Stimulated activated CD4-positive, alpha-beta T cell treated with anti-CD3 and anti-CD28 coated beads, Interleukin-1b, Interleukin-23, amount 100 ng/mL, for 48 hours (primary cell): ENCODE measurements at regions not wholly inside any gene's neighbourhood (a gene's known extent, or its start where the extent isn't known, plus 50 kb on each side); places are given as distances from the start of the nearest gene placed in this dataset.

Source experiments
- DNase-seq: peaks from one replicate; pipeline ENCODE4 v3.0.0-alpha.2; 2020

- no peak for DNase-seq
These were observed 348.5 kb upstream of the ARGLU1 start for GRCh38 chr13:106916329-106916976.

- DNase-seq = no peak
These were observed 347.2 kb upstream of the ARGLU1 start for GRCh38 chr13:106915146-106915545.

DNA sequence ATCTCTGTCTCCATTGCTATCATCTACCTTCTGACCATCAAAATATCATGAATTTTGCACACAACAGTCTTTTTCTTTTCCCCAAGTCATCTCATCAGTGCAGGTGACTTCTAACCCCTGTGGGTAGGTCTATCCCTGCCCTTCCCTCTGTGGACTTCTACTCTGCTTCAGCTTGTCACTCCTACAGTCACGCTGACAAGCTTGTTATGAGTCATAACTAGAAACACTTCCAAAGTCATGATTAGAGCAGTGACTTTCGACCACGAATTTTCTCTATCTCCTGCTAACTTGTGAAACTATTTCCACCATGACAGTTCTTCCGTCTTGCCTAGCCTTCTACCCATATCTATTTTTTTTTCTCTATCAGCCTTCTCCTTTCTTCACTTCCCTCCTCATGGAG is 343.7 kb upstream of the ARGLU1 start:
- DNase-seq = no peak

GRCh38 chr13:106911020-106911419 is 343.1 kb upstream of the ARGLU1 start:
- no peak for DNase-seq

- DNase-seq = no peak
These were observed 338.6 kb upstream of the ARGLU1 start for GRCh38 chr13:106906426-106906996.

DNA sequence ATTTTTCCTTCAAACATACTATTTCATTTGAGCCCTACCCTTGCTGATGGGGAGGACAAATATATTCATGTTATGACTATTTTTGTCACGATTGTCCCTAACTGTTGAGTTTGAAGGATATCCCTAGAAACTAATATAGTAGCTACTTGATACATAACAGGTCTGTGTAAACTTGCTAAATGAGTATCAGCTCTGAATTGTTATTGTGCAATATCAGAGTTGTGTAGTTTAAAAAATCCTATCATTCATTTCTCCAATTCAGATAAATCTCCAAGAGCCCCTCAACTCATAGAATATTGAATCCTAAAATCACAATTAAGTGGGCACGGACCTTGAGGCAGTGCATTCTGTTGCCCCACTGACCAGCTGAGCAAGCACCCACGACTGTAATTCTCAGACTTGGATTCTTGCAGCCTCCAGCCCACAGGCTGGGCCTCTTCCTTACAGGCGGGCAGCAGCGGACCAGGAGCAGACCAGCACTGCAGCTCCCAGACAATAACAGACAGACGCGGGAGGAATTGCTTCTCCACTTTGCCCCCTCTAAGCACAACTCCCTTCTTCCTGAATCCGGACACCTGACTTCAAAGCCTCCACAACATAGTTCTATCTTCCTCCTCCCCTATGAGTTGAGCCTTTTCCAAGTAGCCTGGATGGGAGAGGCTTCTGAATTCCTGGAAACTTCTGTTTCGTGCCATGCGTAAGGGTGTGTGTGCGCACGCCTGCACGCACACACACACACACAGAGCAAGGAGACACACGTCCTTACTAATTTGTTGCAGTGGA is 337.6 kb upstream of the ARGLU1 start:
- no peak for DNase-seq

DNA sequence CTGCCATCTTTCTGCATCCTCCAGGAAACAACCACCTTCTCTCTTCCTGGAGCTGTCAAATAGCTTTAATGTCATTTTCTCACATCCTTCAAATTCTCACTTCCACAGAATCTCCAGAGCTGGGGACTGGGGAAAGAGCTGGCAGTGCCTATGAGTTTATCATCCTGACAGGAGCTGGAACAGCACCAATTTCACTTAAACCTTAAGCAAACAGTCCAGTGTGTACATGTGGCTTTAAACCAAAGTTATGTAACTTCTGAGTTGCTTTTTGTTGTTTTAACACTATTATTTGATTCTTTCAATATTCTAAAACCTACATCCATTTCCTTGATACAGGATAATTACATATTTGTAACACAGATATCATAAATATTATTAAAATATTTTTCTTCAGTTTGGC is 331.5 kb upstream of the ARGLU1 start:
- no peak for DNase-seq

DNA sequence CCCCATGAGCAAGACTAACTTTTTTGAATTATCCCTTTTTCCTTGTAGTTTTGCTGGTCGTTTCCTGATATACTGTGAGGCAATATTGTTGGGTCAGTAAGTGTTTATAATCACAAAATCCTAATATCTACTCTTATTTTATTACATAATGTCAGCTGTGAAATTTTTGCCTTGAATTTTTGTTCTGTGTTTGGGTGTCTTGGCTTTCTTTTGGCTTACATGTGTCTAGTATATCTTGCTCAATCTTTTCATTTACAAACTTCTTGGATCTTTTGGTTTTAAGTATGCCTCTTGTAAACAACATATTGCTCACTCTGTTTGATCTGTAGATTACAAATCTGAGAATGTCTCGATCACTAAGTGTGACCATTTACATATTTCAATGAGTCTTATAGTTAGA is 330.3 kb upstream of the ARGLU1 start:
- DNase-seq = no peak

DNA sequence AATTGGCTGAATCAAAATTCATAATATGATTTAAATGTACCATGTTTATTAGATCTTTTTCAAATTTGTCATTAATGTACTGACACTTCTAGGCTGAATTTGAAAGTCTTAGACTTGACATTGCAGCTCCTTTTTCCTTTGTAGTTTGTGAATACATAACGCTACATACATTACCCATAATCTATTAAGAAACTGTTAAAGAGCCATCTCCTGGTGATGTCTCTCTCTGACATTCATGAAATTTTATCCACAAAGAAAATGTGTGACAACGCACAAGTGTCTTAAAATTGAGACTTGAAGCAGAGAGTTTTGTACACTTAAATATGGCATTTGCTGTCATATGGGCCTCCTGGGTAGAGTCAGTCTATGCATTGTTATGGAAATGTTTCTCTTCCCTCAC is 320.2 kb upstream of the ARGLU1 start:
- DNase-seq = no peak

GRCh38 chr13:106887686-106888085 is 319.7 kb upstream of the ARGLU1 start:
- no peak for DNase-seq

- DNase-seq = no peak
These were observed 316.0 kb upstream of the ARGLU1 start for GRCh38 chr13:106883976-106884375.

DNA sequence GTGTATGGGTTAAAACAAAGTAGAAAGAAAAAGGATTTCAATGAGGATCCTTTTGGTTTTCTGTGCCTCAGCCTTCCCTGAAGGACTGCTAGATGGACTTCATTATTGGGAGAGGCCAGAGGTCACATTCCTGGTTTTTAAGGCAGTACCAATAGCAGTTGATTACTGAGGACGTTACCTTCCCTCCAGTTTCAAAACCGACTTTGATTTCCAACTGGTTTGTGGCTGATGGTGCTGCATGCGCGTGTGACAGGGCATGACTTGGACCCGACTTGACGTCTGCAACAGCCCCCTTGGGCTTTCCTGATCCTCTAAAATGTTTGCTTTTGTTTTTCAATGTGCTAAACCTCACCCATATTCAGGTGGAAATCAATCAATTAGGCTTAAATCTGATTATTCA is 314.3 kb upstream of the ARGLU1 start:
- DNase-seq = no peak

- no peak for DNase-seq
These were observed 311.9 kb upstream of the ARGLU1 start for GRCh38 chr13:106879806-106880205.

- no peak for DNase-seq
These were observed 306.4 kb upstream of the ARGLU1 start for GRCh38 chr13:106874323-106874722.

- DNase-seq = no peak
These were observed 305.9 kb upstream of the ARGLU1 start for GRCh38 chr13:106873810-106874209.

GRCh38 chr13:106867249-106867648 is 299.3 kb upstream of the ARGLU1 start:
- no peak for DNase-seq

GRCh38 chr13:106865716-106866440 is 297.9 kb upstream of the ARGLU1 start:
- DNase-seq = no peak

- no peak for DNase-seq
These were observed 291.6 kb upstream of the ARGLU1 start for GRCh38 chr13:106859533-106859904.

GRCh38 chr13:106858903-106859532 is 291.1 kb upstream of the ARGLU1 start:
- no peak for DNase-seq

- no peak for DNase-seq
These were observed 284.5 kb upstream of the ARGLU1 start for GRCh38 chr13:106852436-106852835.

DNA sequence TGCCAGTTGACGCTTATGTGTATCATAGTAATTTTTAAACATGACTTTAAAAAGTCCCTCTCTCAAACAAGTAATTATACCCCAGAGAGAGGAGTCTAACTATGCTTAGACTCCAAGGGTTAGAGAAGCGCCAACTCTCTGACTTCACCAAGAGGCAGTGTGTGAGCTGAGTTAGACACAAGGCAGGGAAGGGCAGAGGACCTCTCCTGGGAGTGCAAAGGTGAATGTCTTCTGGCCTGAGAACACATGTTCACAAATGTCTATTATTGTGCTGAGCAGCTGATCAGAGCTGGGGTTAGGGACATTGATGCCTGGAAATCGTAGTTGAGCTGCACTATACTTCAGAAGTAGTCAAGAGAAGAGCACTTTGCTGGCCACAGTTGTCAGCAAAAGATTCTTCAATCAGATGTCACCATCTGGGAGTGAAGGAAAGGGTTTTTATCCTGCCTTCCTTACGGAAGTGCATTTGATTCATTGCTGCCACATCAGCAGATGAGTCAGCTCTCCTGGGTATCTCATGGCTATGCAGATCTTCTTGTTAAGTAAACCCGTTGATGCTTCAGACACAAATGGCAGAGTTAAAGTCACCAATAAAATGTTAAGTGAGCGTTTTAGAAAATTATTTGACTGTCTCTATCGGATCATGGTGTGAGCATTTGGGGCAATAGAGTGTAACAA is 283.2 kb upstream of the ARGLU1 start:
- no peak for DNase-seq

- no peak for DNase-seq
These were observed 278.9 kb upstream of the ARGLU1 start for GRCh38 chr13:106846571-106847448.
